GM19328 (cell line): ENCODE measurements at regions not wholly inside any gene's neighbourhood (a gene's known extent, or its start where the extent isn't known, plus 50 kb on each side); places are given as distances from the start of the nearest gene placed in this dataset.
"Not testable (repeated sequence)": the region's sequence is repeated elsewhere in the genome, so short reads cannot be mapped to it uniquely, and the experiment has no call there.

ENCODE experiments used
- ATAC-seq: cut with Tn5 transposase; IDR thresholded peaks from one replicate; pipeline ENCODE4 v1.9.1; 2021; ENCODE audit warnings: mild to moderate bottlenecking, moderate library complexity; ENCODE audit not compliant: unreplicated experiment

- no peak for ATAC-seq
These were observed 171.9 kb upstream of the PGRMC2 start for GRCh38 chr4:128459547-128459946.

- ATAC-seq = no peak
These were observed 171.2 kb upstream of the PGRMC2 start for GRCh38 chr4:128458816-128459215.

- ATAC-seq = no peak
These were observed 170.1 kb upstream of the PGRMC2 start for GRCh38 chr4:128457726-128458125.

GRCh38 chr4:128456171-128456570 is 168.6 kb upstream of the PGRMC2 start:
- ATAC-seq = no peak

GRCh38 chr4:128455480-128455879 is 167.9 kb upstream of the PGRMC2 start:
- ATAC-seq = no peak

GRCh38 chr4:128454881-128455280 is 167.3 kb upstream of the PGRMC2 start:
- no peak for ATAC-seq

- peak; percentile 98 for ATAC-seq
These were observed 166.8 kb upstream of the PGRMC2 start for GRCh38 chr4:128454281-128454871.

- ATAC-seq = no peak
These were observed 164.8 kb upstream of the PGRMC2 start for GRCh38 chr4:128452415-128452814.

GRCh38 chr4:128451270-128451905 is 163.8 kb upstream of the PGRMC2 start:
- no peak for ATAC-seq

GRCh38 chr4:128450326-128451120 is 162.9 kb upstream of the PGRMC2 start:
- ATAC-seq = no peak

GRCh38 chr4:128449251-128449650 is 161.6 kb upstream of the PGRMC2 start:
- ATAC-seq = no peak

GRCh38 chr4:128444544-128445302 is 157.1 kb upstream of the PGRMC2 start:
- no peak for ATAC-seq

- ATAC-seq = no peak
These were observed 153.3 kb upstream of the PGRMC2 start for GRCh38 chr4:128440923-128441322.

- not testable (repeated sequence) for ATAC-seq
These were observed 149.4 kb upstream of the PGRMC2 start for GRCh38 chr4:128437023-128437422.

GRCh38 chr4:128429023-128429613 is 141.5 kb upstream of the PGRMC2 start:
- not testable (repeated sequence) for ATAC-seq

- ATAC-seq = no peak
These were observed 140.8 kb upstream of the PGRMC2 start for GRCh38 chr4:128428397-128428796.

- ATAC-seq = no peak
These were observed 140.3 kb upstream of the PGRMC2 start for GRCh38 chr4:128427832-128428366.

GRCh38 chr4:128424527-128425497 is 137.2 kb upstream of the PGRMC2 start:
- no peak for ATAC-seq

- not testable (repeated sequence) for ATAC-seq
These were observed 134.7 kb upstream of the PGRMC2 start for GRCh38 chr4:128422296-128422695.
